H1 (cell line): ENCODE measurements at regions not wholly inside any gene's neighbourhood (a gene's known extent, or its start where the extent isn't known, plus 50 kb on each side); places are given as distances from the start of the nearest gene placed in this dataset.

Experiments used
- CTCF ChIA-PET: fragments of 300-600 bp; sonication (Branson Sonifier 250); formaldehyde crosslinking; loops from one replicate; lab custom pipeline; 2021; ENCODE audit not compliant: partially characterized antibody; lab: Charles Lee
- POLR2A ChIA-PET: fragments of 300-600 bp; sonication (Branson Sonifier 250); formaldehyde crosslinking; loops from one replicate; lab custom pipeline; 2021; ENCODE audit warnings: inconsistent platforms; ENCODE audit not compliant: partially characterized antibody; lab: Charles Lee
- DNase-seq, 2 experiments: peaks; one replicate each; pipeline versions ENCODE4 v3.0.0 to v3.0.0-alpha.2; 2010 to 2022; ENCODE audit warnings: low spot score in 2 of 2, low read depth in 1 of 2, mixed read lengths in 1 of 2
- FAIRE-seq: peaks from 2 replicates; lab custom pipeline; 2011; peaks lifted over from hg19 to GRCh38; lab: Jason Lieb, UNC
- H2AFZ ChIP-seq: 2 replicates; pipeline ENCODE4 v1.8.1; 2012; ENCODE audit warnings: low read length, inconsistent platforms
- H2AK5ac ChIP-seq: 2 replicates; pipeline ENCODE4 v1.6.1; 2013; ENCODE audit warnings: low read depth, low read length
- H2BK120ac ChIP-seq: replicated peaks from 2 replicates; pipeline ENCODE3; 2013; ENCODE audit warnings: low read depth, low read length, inconsistent platforms
- H2BK12ac ChIP-seq: 2 replicates; pipeline ENCODE4 v1.6.1; 2013; ENCODE audit warnings: low read depth, low read length
- H2BK15ac ChIP-seq: 2 replicates; pipeline ENCODE4 v1.6.1; 2013; ENCODE audit warnings: low read length
- H2BK20ac ChIP-seq: 2 replicates; pipeline ENCODE4 v1.6.1; 2013; ENCODE audit warnings: low read length
- H2BK5ac ChIP-seq: 2 replicates; pipeline ENCODE4 v1.6.1; 2013; ENCODE audit warnings: low read depth, low read length
- H3K14ac ChIP-seq: 2 replicates; pipeline ENCODE4 v1.6.1; 2013; ENCODE audit warnings: inconsistent platforms; ENCODE audit not compliant: insufficient read length
- H3K18ac ChIP-seq: 2 replicates; pipeline ENCODE4 v1.6.1; 2013; ENCODE audit warnings: low read length; ENCODE audit errors: extremely low read depth
- H3K23ac ChIP-seq: 2 replicates; pipeline ENCODE4 v1.6.1; 2013; ENCODE audit warnings: inconsistent platforms; ENCODE audit not compliant: insufficient read length
- H3K23me2 ChIP-seq: 2 replicates; pipeline ENCODE4 v1.6.1; 2013; ENCODE audit warnings: low read depth, low read length
- H3K27ac ChIP-seq: 2 replicates; pipeline ENCODE4 v1.6.1; 2011; ENCODE audit warnings: low read depth, low read length, inconsistent platforms
- H3K27me3 ChIP-seq, 4 experiments: replicated peaks in 1 of 4; 1 replicate in 1 of 4; 2 replicates in 3 of 4; pipeline versions ENCODE4 v1.6.1 to v1.8.1; 2011 to 2013; ENCODE audit warnings: low read length in 3 of 4, mild to moderate bottlenecking in 3 of 4, inconsistent platforms in 2 of 4, mixed read lengths in 2 of 4, moderate library complexity in 1 of 4; ENCODE audit not compliant: control insufficient read depth in 3 of 4, insufficient read depth in 3 of 4; ENCODE audit errors: extremely low read depth in 1 of 4
- H3K36me3 ChIP-seq, 4 experiments: 2 replicates each; pipeline versions ENCODE4 v1.6.1 to v1.8.1; 2011 to 2013; ENCODE audit warnings: mild to moderate bottlenecking in 4 of 4, low read length in 3 of 4, moderate library complexity in 2 of 4, control low read depth in 1 of 4, inconsistent platforms in 1 of 4; ENCODE audit not compliant: insufficient read depth in 4 of 4, control insufficient read depth in 2 of 4
- H3K4ac ChIP-seq: replicated peaks from 2 replicates; pipeline ENCODE3; 2013; ENCODE audit warnings: low read length, low read depth, mixed read lengths, inconsistent platforms; ENCODE audit not compliant: insufficient read length
- H3K4me1 ChIP-seq, 4 experiments: replicated peaks in 1 of 4; 1 replicate in 1 of 4; 2 replicates in 3 of 4; pipeline versions ENCODE4 v1.6.1 to v1.8.1; 2011 to 2013; ENCODE audit warnings: low read length in 3 of 4, inconsistent platforms in 2 of 4, mixed read lengths in 1 of 4; ENCODE audit not compliant: insufficient read depth in 4 of 4, control insufficient read depth in 3 of 4
- H3K4me2 ChIP-seq, 2 experiments: 2 replicates each; pipeline versions ENCODE4 v1.6.1 to v1.8.1; 2011 to 2013; ENCODE audit warnings: low read depth in 2 of 2, low read length in 2 of 2, control low read depth in 1 of 2, inconsistent platforms in 1 of 2, mild to moderate bottlenecking in 1 of 2; ENCODE audit not compliant: insufficient read depth in 1 of 2
- H3K4me3 ChIP-seq, 4 experiments: fragments of 200-600, 300-600 bp in 1 of 4; sonication (generic), shearing (Covaris generic), sonication (Bioruptor Twin) in 1 of 4; 2 replicates each; pipeline versions ENCODE4 v1.5.1 to v1.8.1; 2011 to 2016; ENCODE audit warnings: low read length in 4 of 4, low read depth in 3 of 4, control low read depth in 2 of 4, inconsistent platforms in 2 of 4, mild to moderate bottlenecking in 2 of 4, mixed read lengths in 1 of 4, moderate library complexity in 1 of 4; ENCODE audit not compliant: insufficient read depth in 2 of 4; ENCODE audit errors: extremely low read depth in 1 of 4
- H3K56ac ChIP-seq: replicated peaks from 2 replicates; pipeline ENCODE3; 2013; ENCODE audit warnings: low read depth, mild to moderate bottlenecking, mixed read lengths, low read length, inconsistent platforms; ENCODE audit not compliant: insufficient read length
- H3K79me1 ChIP-seq: 2 replicates; pipeline ENCODE4 v1.6.1; 2013; ENCODE audit warnings: low read depth, low read length, control low read depth
- H3K79me2 ChIP-seq, 2 experiments: 2 replicates each; pipeline versions ENCODE4 v1.6.1 to v1.8.1; 2012 to 2013; ENCODE audit warnings: low read length in 2 of 2, mild to moderate bottlenecking in 2 of 2, inconsistent platforms in 1 of 2; ENCODE audit not compliant: insufficient read depth in 2 of 2, control insufficient read depth in 1 of 2
- H3K9ac ChIP-seq, 4 experiments: replicated peaks in 1 of 4; 1 replicate in 1 of 4; 2 replicates in 3 of 4; pipeline versions ENCODE4 v1.6.1 to v1.8.1; 2011 to 2013; ENCODE audit warnings: low read depth in 3 of 4, low read length in 3 of 4, control low read depth in 2 of 4, mild to moderate bottlenecking in 2 of 4, moderate library complexity in 2 of 4, inconsistent platforms in 1 of 4; ENCODE audit errors: extremely low read depth in 1 of 4
- H3K9me3 ChIP-seq, 2 experiments: 2 replicates each; pipeline versions ENCODE4 v1.6.1 to v1.8.1; 2012 to 2013; ENCODE audit warnings: mild to moderate bottlenecking in 2 of 2, moderate library complexity in 2 of 2, control low read depth in 1 of 2, inconsistent platforms in 1 of 2, low read depth in 1 of 2, low read length in 1 of 2, mixed read lengths in 1 of 2; ENCODE audit not compliant: insufficient read depth in 2 of 2
- H4K20me1 ChIP-seq, 2 experiments: replicated peaks in 1 of 2; 2 replicates each; pipeline versions ENCODE3 to v1.8.1; 2011 to 2013; ENCODE audit warnings: inconsistent platforms in 2 of 2, low read length in 2 of 2, mild to moderate bottlenecking in 1 of 2; ENCODE audit not compliant: insufficient read depth in 2 of 2, control insufficient read depth in 1 of 2
- H4K5ac ChIP-seq: 2 replicates; pipeline ENCODE4 v1.6.1; 2013; ENCODE audit warnings: low read length, low read depth, mixed read lengths, inconsistent platforms; ENCODE audit not compliant: insufficient read length
- H4K8ac ChIP-seq: 2 replicates; pipeline ENCODE4 v1.8.0; 2013; ENCODE audit warnings: mild to moderate bottlenecking, moderate library complexity, low read length, inconsistent platforms; ENCODE audit not compliant: insufficient read depth; ENCODE audit errors: extremely low read depth
- H4K91ac ChIP-seq: replicated peaks from 2 replicates; pipeline ENCODE3; 2013; ENCODE audit warnings: low read length, mixed read lengths, inconsistent platforms; ENCODE audit not compliant: insufficient read length
- CBX8 ChIP-seq: fragments of 300-800, 300-1000 bp; sonication (generic); IDR thresholded peaks from 2 replicates; pipeline ENCODE4 v1.7.1; 2016; ENCODE audit warnings: low read depth, low read length, borderline replicate concordance
- CEBPB ChIP-seq: IDR thresholded peaks from 2 replicates; pipeline ENCODE4 v1.6.1; 2012; ENCODE audit warnings: low read depth, low read length
- CHD1 ChIP-seq: IDR thresholded peaks from 2 replicates; pipeline ENCODE4 v1.6.1; 2012; ENCODE audit warnings: low read depth, low read length, improper control_type of control experiment
- JUN ChIP-seq: IDR thresholded peaks from 2 replicates; pipeline ENCODE4 v1.6.1; 2011; ENCODE audit warnings: low read depth, mild to moderate bottlenecking, improper control_type of control experiment, low read length
- KDM5A ChIP-seq: fragments of 200-600 bp; IDR thresholded peaks from 2 replicates; pipeline ENCODE4 v1.7.1; 2012; ENCODE audit warnings: mild to moderate bottlenecking, low read length, inconsistent platforms, mixed read lengths
- NRF1 ChIP-seq: IDR thresholded peaks from 2 replicates; pipeline ENCODE4 v1.6.1; 2011; ENCODE audit warnings: mild to moderate bottlenecking, low read depth, low read length, improper control_type of control experiment
- POLR2A ChIP-seq, 2 experiments: IDR thresholded peaks; 1 replicate in 1 of 2; 2 replicates in 1 of 2; pipeline ENCODE4 v1.6.1; 2011; ENCODE audit warnings: low read depth in 2 of 2, low read length in 2 of 2, mild to moderate bottlenecking in 2 of 2; ENCODE audit errors: control extremely low read depth in 1 of 2
- POLR2AphosphoS5 ChIP-seq: IDR thresholded peaks from 2 replicates; pipeline ENCODE4 v1.6.1; 2011; ENCODE audit warnings: low read depth, low read length
- RNF2 ChIP-seq: fragments of 200-900, 300-1000 bp; sonication (generic); IDR thresholded peaks from 2 replicates; pipeline ENCODE4 v1.7.1; 2016; ENCODE audit warnings: borderline replicate concordance, low read depth, mild to moderate bottlenecking, antibody characterized with exemption, low read length; ENCODE audit not compliant: poor library complexity, severe bottlenecking; ENCODE audit errors: missing control alignments
- SAP30 ChIP-seq: fragments of 300-600 bp; sonication (generic); IDR thresholded peaks from 2 replicates; pipeline ENCODE4 v1.7.1; 2012; ENCODE audit warnings: low read length, moderate library complexity, mild to moderate bottlenecking, inconsistent platforms; ENCODE audit not compliant: insufficient read depth, insufficient replicate concordance
- SIX5 ChIP-seq: IDR thresholded peaks from 2 replicates; pipeline ENCODE4 v1.6.1; 2011; ENCODE audit warnings: mild to moderate bottlenecking, low read depth, low read length
- TCF12 ChIP-seq: IDR thresholded peaks from 2 replicates; pipeline ENCODE4 v1.6.1; 2011; ENCODE audit warnings: low read depth, mild to moderate bottlenecking, low read length
- YY1 ChIP-seq: IDR thresholded peaks from 2 replicates; pipeline ENCODE4 v1.6.1; 2011; ENCODE audit warnings: low read depth, mild to moderate bottlenecking, low read length
- WGBS, 2 experiments: shearing (Covaris generic) in 1 of 2; methylation state at CpG; one replicate each; pipeline versions ENCODE4 v1.1.6 to v1.1.7; 2013 to 2015; ENCODE audit warnings: low lambda C conversion rate in 2 of 2, mixed read lengths in 2 of 2, inconsistent platforms in 1 of 2, low coverage in 1 of 2, missing lambda C conversion rate in 1 of 2; ENCODE audit not compliant: insufficient replicate concordance in 2 of 2, insufficient coverage in 1 of 2, insufficient read length in 1 of 2; ENCODE audit errors: extremely low coverage in 1 of 2, missing lambda C conversion rate in 1 of 2; 5-methylcytosine and 5-hydroxymethylcytosine counted together

DNA sequence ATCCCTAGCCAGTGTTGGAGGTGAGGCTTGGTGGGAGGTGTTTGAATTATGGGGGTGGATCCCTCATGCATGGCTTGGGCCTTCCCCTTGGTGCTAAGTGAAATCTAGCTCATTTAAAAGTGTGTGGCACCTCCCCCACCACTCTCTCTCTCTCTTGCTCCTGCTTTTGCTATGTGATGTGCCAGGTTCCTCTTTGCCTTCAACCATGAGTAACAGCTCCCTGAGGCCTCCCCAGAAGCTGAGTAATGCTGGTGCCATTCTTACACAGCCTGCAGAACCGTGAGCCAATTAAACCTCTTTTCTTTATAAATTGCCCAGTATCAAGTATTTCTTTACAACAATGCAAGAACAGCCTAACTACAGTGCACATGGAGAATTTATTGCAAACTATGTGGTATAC, 188.8 kb upstream of the POT1 start:
- Histone ChIP-seq H2BK5ac (no peak overlapping the region), H2AFZ (no peak overlapping the region), H4K91ac (no peak overlapping the region), H3K18ac (no peak overlapping the region), H2BK20ac (no peak overlapping the region), H4K20me1 (no peaks in the 10 kb centered on the region), H3K4me3 (no peak overlapping the region), H3K27me3 (no peaks in the 10 kb centered on the region), H2AK5ac (no peak overlapping the region), H3K56ac (no peak overlapping the region), H2BK15ac (no peak overlapping the region), H3K9ac (no peak overlapping the region), H3K27ac (no peak overlapping the region), H2BK120ac (no peak overlapping the region), H3K4me1 (no peaks in the 10 kb centered on the region; a peak in 1 of 7 replicates), H4K5ac (no peak overlapping the region), H3K14ac (no peak overlapping the region), H2BK12ac (no peak overlapping the region), H3K79me2 (no peaks in the 10 kb centered on the region), H3K79me1 (no peaks in the 10 kb centered on the region), H3K36me3 (no peaks in the 10 kb centered on the region), H3K4me2 (no peak overlapping the region), H3K9me3 (no peaks in the 10 kb centered on the region), H3K23me2 (no peaks in the 10 kb centered on the region), H3K23ac (no peak overlapping the region), H3K4ac (no peak overlapping the region), H4K8ac (no peak overlapping the region)
- CTCF ChIA-PET = no interaction called here
- DNase-seq = no peak
- 86% methylated on average over 1 of the region's 1 CpG; no CpG with 5 or more reads in 1 of the 2 experiments for WGBS, 2 experiments
- TF ChIP-seq POLR2AphosphoS5 (no peak), KDM5A (no peak), YY1 (no peak), CEBPB (no peak), SIX5 (no peak), SAP30 (no peak), JUN (no peak), RNF2 (no peak), TCF12 (no peak), POLR2A (IDR thresholded peaks at IDR 0.05; ENCODE audit: control extremely low read depth in 1 of 2, low read depth in 2 of 2, low read length in 2 of 2) (no peak), CBX8 (no peak), NRF1 (no peak), CHD1 (no peak)
- no peak for FAIRE-seq
- POLR2A ChIA-PET = no interaction called here
